Lower leg skin (tissue), 3 donors: ENCODE measurements at regions not wholly inside any gene's neighbourhood (a gene's known extent, or its start where the extent isn't known, plus 50 kb on each side); places are given as distances from the start of the nearest gene placed in this dataset.

Source experiments
- POLR2A ChIP-seq, 2 donors: fragments of 450-650 bp; IDR thresholded peaks; one replicate each; pipeline ENCODE4 v1.6.1; 2016 to 2017; ENCODE audit warnings: antibody characterized with exemption in 2 of 2, mild to moderate bottlenecking in 1 of 2, moderate library complexity in 1 of 2
- TF ChIP-seq, protein P1 (sequence below), 3 donors: fragments of 450-650 bp; IDR thresholded peaks; one replicate each; pipeline ENCODE4 v1.5.1; 2016; ENCODE audit warnings: antibody characterized with exemption in 3 of 3, mild to moderate bottlenecking in 3 of 3, moderate library complexity in 2 of 3

- TF ChIP-seq, protein P1, sequence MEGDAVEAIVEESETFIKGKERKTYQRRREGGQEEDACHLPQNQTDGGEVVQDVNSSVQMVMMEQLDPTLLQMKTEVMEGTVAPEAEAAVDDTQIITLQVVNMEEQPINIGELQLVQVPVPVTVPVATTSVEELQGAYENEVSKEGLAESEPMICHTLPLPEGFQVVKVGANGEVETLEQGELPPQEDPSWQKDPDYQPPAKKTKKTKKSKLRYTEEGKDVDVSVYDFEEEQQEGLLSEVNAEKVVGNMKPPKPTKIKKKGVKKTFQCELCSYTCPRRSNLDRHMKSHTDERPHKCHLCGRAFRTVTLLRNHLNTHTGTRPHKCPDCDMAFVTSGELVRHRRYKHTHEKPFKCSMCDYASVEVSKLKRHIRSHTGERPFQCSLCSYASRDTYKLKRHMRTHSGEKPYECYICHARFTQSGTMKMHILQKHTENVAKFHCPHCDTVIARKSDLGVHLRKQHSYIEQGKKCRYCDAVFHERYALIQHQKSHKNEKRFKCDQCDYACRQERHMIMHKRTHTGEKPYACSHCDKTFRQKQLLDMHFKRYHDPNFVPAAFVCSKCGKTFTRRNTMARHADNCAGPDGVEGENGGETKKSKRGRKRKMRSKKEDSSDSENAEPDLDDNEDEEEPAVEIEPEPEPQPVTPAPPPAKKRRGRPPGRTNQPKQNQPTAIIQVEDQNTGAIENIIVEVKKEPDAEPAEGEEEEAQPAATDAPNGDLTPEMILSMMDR (IDR thresholded peaks at IDR 0.05), result no peak
- TF ChIP-seq POLR2A (IDR thresholded peaks at IDR 0.05), result no peak
Measured at GRCh38 chr9:110028271-110028670, 179.7 kb downstream of the C9orf152 start.
